DMS 273 (cell line): ENCODE measurements at regions not wholly inside any gene's neighbourhood (a gene's known extent, or its start where the extent isn't known, plus 50 kb on each side); places are given as distances from the start of the nearest gene placed in this dataset.
"Not testable (repeated sequence)": the region's sequence is repeated elsewhere in the genome, so short reads cannot be mapped to it uniquely, and the experiment has no call there.

Experiments used
- DNase-seq: peaks from one replicate; lab custom pipeline; 2025; ENCODE audit not compliant: unreplicated experiment; lab: John Stamatoyannopoulos, UW

DNA sequence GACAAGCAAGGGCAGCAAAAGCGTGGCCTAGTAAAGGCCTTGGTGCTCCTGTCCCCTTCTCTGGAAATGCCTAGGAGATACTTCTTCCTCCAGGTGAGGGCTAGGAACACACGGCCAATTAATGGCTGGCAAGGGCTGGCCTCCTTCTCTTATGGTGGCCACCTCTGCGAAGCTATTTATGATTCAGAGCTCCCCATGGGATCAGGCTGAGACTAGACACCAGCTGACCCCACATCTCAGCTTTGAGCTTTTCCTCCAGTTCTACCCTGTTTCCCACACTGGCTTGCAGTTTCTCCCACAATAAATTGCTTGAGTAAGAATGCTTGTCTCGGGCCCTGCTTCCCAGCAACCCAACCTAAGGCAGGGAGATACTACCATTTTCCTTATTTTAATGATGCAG lies 53.7 kb downstream of the CAMK2N1 start:
- no peak for DNase-seq

DNA sequence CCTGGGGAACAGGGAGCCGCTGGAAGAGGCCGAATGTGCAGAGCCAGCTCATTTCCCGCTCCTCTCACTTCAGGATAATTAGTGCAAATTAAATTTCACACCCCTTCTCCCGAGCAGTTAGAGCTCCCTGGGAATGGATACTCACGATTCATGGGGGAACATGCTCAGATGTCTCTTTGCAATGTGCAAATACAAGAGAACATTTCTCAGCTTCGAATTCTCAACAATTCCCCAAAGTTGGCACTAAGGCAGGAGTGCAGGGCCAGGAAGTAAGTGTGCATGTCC lies 54.9 kb downstream of the CAMK2N1 start:
- DNase-seq: no peak

DNA sequence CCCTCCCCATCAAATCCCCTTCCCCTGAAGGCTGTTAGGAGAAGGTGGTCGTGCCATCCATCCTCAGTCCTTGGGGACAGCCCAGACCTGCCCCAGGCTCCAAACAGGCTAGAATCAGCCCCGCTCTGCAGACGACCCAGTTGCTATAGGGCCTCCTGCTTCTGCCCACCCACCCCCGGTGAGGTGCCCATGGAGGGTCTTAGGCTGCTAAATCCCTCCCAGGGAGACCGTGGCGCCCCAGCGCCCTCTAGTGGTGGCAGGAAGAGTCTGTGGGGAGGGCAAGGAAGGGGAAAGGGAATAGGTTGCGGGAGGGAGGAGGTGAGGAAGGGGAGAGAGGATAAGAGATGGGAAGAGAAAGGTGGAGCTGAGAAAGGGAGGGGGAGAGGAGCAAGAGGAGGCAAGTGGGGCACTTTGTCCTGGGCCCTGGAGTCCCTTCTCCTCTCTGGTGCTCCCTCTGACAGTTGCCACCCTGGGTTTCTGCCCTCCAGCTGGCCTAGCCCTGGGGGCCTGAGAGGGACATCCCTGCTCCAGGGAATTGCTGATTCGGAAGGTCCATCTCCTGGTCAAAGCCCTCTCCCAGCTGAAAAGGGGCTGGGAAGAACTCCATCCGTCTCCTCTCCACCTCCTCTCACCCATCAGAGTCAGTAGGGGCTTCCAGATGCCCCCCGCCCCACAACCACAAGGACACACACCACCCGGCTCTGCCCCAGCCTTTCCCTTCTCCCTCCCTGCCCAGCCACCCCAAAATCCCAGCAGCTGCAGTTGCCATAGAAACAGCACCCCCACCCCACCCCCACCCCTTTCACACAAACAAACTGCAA lies 55.4 kb downstream of the CAMK2N1 start:
- DNase-seq: peak; percentile 66

DNA sequence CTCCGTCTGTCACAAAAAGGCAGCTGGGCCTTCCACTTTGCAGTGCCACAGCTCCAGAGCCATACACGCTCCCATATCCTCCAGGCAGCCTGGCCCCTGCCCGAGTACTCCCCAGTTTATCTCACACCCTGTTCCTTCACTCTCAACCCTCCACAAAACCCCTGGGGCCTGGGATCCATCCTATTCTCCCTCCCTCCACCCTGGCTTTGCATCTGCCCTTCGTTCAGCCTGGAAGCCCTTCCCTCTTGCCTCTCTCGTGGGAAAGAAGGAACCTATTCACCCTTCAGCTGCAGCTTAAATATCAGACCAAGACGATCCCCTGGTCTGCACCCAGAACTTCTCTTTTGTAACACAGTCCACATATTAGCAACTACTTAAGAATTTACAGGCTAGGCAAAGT lies 56.7 kb downstream of the CAMK2N1 start:
- no peak for DNase-seq

DNA sequence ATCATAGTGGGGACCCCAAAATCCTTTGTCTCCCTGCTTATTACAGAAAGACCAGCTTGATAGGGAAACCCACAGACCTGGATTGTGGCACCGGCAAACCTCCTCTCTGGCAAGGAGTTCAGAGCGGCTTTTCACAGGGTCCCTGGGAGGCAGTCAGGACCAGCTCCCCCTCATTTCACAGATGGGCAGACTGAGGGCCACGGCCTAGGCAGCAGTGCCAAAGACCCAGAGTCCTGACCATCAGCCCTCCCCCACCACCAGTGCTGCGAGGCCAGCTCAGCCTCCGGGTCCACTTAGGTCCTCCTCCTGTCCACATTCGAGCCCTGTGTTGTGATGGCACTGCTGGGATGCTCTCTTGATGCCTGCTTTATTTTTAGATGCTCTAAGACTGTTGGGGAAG lies 57.2 kb downstream of the CAMK2N1 start:
- DNase-seq: no peak

DNA sequence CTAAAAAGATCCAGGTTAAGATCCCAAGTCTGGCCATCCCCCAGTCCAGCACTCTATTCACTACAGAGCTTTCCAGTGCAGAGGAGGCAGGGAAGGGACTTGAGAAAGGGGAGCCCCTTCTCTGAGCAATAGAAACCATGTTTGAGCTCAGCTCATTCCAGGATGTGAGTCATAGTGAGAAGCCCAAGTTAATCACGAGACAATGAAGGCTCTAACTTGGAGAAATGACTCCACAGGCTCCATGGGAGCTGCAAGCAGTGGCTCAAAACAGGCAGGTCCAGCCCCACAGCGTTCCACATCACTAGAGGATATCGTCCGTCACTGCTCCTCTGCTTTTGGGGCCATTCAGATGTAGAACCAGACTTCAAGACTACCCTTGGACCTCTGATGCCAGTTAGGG lies 59.1 kb downstream of the CAMK2N1 start:
- DNase-seq: no peak

DNA sequence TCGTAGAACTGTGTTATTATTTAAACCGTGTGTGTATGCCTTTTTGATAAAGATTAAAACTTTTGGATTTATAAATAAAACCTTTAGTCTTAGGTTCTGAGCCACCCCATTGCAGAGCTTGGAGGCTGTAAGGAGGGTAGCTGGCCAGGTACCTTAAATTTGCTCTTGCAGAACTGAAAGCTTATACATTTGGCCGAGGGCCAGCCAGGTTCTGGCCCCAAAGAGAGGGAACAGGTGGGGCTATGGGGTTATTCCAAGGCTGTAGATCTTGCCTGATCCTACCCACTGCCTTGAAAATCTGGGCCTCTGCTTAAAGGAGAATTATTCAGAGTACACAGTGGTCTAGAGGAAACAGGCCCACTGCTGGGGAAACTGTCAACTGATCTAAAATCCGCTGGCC lies 59.6 kb downstream of the CAMK2N1 start:
- DNase-seq: peak; percentile 32

DNA sequence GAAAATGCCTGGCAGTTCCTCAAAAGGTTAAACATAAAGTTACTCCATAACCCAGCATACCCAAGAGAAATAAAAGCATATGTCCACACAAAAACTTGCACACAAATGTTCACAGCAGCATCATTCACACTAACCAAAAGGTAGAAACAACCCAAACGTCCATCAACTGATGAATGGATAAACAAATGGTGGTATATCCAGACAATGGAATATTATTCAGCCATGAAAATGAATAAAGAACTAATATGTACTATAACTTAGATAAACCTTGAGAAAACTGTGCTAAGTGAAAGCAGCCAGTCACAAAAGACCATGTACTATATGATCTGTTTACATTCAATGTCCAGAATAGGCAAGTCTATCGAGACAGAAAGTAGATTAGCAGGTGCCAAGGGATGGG lies 60.4 kb downstream of the CAMK2N1 start:
- no peak for DNase-seq

DNA sequence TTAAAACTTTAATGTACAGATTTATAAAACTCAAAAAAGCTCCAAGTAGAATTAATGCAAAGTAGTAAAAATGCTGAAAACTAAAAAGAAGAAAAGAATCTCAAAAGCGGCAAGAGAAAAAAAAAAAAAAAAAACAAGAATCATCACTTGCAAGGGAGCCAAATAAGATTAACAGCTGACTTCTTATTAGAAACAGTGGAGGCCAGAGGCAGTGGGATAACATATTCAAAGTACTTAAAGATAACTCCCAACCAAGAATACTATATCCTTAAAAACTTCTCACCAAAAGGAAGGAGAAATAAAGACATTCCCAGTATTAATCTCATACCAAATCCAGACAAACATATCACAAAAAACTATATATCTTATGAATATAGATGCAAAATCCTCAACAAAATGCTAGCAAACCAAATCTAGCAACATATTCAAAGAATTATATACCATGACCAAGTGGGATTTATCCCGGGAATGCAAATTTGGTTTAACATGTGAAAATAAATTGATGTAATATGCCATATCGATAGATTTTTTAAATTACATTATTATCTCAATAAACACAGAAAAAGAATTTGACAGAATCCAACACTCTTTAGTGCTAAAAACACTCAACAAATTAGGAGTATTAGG lies 62.7 kb downstream of the CAMK2N1 start:
- DNase-seq: no peak

DNA sequence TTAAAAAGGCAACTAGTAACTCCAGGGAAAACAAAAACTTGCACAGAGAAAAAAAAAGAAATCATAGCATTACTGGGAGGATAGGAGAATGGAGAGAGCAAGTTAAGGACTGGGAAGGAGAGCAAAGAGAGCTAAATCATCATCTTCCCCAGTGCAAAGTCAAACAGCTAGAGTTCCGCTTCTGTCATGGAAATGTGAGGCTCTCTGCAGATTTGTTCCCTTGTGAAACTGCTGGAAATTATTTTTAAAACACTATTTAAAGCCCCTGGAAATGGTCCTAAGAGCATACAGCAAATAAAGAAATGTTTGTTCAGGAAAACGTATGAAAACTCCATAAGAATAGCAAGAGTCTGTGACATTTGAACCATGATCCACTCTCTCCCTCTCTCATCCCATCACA lies 64.6 kb downstream of the CAMK2N1 start:
- no peak for DNase-seq

DNA sequence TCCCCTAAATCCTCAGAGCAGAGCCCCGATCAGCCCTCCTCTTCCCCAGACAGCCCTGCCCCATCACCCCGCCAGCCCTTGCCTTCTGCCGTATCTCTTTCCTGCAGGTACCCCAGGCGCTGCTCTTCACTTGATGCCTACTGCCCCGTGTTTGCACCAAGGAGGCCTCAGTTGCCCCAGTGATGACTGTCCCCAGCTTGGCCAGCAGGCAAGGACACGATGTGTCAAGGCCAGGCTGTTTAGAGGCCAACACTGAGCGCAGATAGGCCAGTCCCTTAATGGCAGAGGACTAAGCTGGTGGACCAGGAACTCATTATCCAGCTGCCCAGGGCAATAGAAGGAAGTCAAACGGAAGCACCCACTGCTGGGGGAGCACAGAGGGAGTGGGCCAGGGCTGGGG lies 68.4 kb downstream of the CAMK2N1 start:
- no peak for DNase-seq

DNA sequence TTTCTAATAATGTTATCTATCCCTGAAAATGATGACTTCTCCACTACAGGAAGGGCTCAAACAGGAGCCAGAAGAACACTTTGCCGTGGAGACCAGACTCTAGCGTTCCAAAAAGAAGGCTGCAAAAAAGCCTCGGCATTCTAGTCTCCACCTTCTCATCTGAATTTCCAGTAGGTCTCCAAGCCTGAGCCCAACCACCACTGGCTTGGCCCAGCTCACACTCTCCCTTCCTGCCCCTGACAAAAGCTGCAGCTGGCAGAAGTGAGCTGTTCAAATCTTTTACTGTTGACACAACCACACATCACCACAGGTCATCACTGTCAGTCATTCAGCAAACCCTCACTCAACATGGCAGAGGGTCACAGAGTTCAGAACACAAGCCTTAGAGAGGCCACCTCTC lies 69.3 kb downstream of the CAMK2N1 start:
- no peak for DNase-seq

DNA sequence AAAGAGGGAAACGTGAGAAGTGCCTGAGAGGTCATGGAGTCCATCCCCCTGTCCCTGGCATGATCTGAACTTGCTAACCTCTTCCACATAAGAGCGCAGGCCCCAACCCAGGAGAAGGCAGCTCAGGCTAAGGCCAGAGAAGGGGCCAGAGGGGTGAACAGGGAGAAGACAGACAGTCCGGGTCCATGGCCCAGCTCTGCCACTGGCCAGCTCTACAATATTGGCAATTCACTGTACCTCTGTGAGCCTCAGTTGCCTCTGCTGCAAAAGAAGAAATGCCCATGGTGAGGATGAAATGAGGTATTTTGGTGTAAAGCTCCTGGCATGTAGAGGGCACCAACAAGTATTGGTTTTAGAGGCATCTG lies 72.3 kb downstream of the CAMK2N1 start:
- DNase-seq: no peak

DNA sequence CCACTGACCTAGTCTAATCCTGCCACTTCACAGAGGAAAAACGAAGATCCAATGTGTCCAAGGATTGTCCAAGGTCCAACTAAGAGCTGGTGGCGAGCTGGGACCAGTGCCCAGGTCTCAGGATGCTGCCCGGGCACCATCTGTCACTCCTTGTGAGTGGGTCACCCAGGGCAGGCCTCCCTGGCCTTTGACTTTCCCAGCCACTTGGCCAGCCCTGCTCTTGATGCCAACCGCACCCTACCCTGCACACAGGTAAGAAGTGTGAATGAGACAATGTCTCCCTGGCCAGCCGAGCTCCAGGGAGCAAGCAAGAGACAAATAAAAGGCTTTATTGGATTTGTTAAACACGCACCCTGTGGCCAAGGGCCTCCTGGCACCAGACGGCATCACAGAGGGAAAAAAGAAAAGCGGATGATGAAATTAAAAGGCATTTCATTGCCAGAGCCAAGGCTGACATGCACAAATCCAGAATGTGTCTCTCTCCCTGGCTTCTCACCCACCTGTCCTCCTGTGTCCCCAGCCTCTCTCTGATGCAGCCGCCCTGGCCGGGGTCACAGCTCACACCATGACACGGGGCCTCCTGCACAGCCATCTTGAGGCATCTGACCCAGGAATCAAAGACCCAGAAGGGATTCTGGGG lies 72.8 kb downstream of the CAMK2N1 start:
- DNase-seq: no peak

DNA sequence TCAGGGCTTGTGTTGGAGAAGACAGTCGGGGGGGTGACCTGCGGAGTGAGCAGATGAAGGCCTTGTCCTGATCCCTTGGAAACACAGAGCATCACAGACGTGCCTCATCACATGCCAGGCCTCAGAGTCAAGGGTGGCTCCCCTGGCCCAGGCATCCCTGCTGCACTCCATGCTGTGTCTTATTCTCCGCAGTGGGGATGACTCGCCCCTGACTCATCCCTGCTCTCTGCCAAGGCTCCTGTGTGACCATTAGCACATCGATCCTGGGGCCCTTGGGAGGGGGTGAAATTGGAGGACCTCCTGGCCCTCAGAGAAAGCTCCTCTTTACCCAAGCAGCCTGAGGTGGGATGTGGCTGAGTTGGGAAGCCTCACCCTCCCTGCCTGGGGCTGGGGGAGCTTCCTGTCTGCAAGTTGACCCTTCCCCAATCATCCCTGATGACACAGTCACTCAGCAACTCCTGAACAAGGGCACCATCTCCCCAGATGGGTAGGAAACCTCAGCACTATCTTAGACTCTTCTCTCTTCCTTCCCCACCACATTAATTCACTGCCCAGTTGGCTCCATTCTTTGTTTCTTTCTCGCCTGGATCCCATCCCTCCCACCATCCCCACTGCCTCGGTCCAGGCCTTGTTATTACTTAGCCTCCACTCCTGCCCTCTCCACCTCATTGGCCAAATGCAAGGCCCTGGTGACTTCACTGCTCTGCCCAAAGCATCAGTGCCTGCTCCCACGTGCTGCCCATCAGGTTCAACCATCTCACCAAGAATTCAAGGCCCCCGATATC lies 74.6 kb downstream of the CAMK2N1 start:
- DNase-seq: no peak

DNA sequence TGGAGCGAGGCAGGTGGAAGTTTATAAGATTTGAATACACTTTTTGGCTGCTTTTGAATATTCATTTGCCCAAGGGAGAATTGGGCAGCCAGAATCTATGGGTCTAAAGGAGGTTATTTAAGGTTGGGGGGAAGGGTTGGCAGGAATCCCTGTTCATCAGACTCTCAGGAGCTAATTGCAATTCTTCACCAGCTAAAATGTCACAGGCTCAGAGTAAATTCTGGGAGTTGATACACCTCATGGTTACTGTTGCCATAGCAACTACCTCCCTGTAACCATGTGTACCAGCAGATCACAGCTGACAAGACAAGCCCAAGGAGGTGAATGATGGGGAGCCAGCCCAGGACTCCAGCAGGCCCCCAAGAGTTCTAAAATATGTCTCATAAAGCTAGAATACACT lies 75.5 kb downstream of the CAMK2N1 start:
- peak; percentile 41 for DNase-seq

DNA sequence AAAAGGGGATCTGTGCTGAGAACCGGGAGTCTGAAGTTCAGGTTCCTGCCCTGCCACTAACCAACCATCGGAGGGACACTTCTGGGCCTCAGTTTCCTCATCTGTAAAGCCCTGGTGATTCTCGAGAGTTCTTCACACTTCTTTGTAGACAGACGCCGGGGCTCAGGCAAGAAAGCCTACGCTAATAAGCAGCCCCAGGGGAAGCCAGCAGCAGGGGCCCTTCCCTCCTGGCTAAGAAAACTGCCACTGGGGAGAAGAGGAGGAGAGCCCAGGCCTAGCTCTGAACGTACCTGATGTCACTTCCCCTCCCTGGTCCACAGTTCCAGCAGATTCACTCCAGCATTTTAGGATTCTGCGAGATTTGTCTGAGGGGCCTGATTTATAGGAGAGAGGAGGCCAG lies 76.0 kb downstream of the CAMK2N1 start:
- no peak for DNase-seq

DNA sequence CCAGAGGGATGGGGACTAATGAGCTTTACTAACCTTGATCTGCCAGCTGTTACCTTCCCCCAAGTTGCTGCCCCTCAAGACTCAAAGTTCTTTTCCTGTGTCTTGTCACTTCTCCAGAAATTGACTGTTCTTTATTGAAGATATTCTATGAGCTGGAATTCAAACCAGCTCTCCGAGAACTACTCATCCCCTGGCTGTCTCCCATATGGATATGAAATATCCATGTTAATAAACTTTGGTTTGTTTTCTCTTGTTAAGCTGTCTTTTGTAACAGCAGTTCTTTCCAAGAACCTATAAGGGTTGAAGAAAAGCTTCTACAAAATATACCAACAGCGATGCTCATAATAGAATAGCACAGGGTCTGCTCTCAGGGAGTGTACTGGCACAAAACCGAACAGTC lies 77.0 kb downstream of the CAMK2N1 start:
- no peak for DNase-seq

DNA sequence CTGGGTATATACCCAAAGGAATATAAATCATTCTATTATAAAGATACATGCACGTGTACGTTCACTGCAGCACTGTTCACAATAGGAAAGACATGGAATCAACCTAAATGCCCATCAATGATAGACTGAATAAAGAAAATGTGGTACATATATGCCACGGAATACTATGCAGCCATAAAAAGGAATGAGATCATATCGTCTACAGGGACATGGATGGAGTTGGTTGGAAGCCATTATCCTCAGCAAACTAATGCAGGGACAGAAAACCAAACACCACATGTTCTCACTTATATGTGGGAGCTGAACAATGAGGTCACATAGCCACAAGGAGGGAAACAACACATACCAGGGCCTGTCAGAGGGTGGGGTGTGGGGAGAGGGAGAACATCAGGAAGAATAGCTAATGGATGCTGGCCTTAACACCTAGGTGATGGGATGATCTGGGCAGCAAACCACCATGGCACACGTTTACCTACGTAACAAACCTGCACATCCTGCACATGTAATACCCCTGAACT lies 77.8 kb downstream of the CAMK2N1 start:
- not testable (repeated sequence) for DNase-seq

DNA sequence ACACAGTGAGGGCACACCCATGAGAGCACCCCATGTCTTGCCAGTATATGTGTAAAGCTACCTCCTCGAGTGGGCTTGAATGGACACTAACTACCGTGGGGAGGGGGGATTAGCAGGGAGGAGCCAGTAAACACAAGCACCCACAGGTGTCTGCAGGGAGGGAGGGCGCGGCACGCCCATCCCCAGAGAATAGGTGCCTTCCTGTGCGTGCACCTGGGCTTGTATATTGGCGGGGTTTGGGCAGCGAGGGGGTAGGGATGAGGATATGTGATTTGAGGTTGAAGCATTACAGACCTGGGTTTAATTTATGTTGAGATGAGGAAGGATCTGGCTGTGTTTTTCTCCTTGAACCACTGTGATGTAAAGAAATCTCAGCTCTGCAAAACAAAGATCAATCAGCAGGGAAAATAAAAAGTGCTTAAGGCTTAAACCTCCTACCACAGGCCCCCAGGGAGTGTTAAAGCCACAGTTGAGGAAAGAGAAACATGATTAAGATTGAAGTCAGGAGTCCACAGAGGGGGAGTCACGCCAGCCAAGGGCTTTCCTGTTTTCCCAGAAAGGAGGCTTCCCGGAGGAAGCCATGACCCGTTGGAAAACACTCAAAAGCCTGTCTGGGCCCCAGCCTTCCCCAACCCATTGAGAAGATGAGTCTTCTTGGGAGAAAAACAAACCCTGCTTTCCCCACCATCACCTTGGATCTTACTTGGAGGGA lies 80.0 kb downstream of the CAMK2N1 start:
- no peak for DNase-seq
